B cell (primary cell): ENCODE measurements at regions not wholly inside any gene's neighbourhood (a gene's known extent, or its start where the extent isn't known, plus 50 kb on each side); places are given as distances from the start of the nearest gene placed in this dataset.

Source experiments
- ATAC-seq: fragments of 200-7000 bp; cut with Tn5 transposase; one replicate; pipeline ENCODE4 v1.10.0; 2021; ENCODE audit warnings: low read depth, mild to moderate bottlenecking, moderate number of reproducible peaks, moderate library complexity
- CTCF ChIA-PET: fragments of 350-600 bp; sonication (Branson Sonifier 250); formaldehyde crosslinking; loops from one replicate; lab custom pipeline; 2021; ENCODE audit warnings: antibody characterized with exemption, inconsistent platforms; lab: Charles Lee
- POLR2A ChIA-PET: fragments of 350-600 bp; sonication (Branson Sonifier 250); formaldehyde crosslinking; loops from one replicate; lab custom pipeline; 2021; ENCODE audit warnings: antibody characterized with exemption; lab: Charles Lee
- DNase-seq: peaks from one replicate; pipeline ENCODE4 v3.0.0; 2013
- H2AFZ ChIP-seq: 2 replicates; pipeline ENCODE4 v1.6.1; 2012; ENCODE audit warnings: mild to moderate bottlenecking, low read depth, low read length; ENCODE audit not compliant: insufficient read depth, poor library complexity, severe bottlenecking
- H3K27ac ChIP-seq, 2 donors: 1 replicate in 1 of 2; 2 replicates in 1 of 2; pipeline ENCODE4 v1.5.1; 2012 to 2013; ENCODE audit warnings: low read length in 2 of 2, mild to moderate bottlenecking in 2 of 2, moderate library complexity in 1 of 2
- H3K27me3 ChIP-seq, 4 experiments: fragments of 200-600 bp in 1 of 4; sonication (generic) in 1 of 4; replicated peaks in 1 of 4; 1 replicate in 2 of 4; 2 replicates in 2 of 4; pipeline versions ENCODE4 v1.6.1 to v1.7.0; 2013 to 2016; ENCODE audit warnings: low read length in 3 of 4, mild to moderate bottlenecking in 2 of 4, mixed read lengths in 1 of 4, moderate library complexity in 1 of 4; ENCODE audit not compliant: insufficient read depth in 4 of 4, control insufficient read depth in 3 of 4; ENCODE audit errors: control extremely low read depth in 1 of 4
- H3K36me3 ChIP-seq, 2 experiments: replicated peaks in 1 of 2; 1 replicate in 1 of 2; 2 replicates in 1 of 2; pipeline versions ENCODE4 v1.6.1 to v1.7.1; 2013; ENCODE audit warnings: low read length in 1 of 2; ENCODE audit not compliant: insufficient read depth in 2 of 2, control insufficient read depth in 1 of 2; ENCODE audit errors: control extremely low read depth in 1 of 2, extremely low read depth in 1 of 2
- H3K4me1 ChIP-seq, 2 donors: fragments of 200-600 bp in 1 of 2; sonication (generic) in 1 of 2; 1 replicate in 1 of 2; 2 replicates in 1 of 2; pipeline versions ENCODE4 v1.5.1 to v1.6.1; 2013 to 2017; ENCODE audit warnings: low read length in 2 of 2; ENCODE audit not compliant: control insufficient read depth in 2 of 2, insufficient read depth in 2 of 2
- H3K4me2 ChIP-seq: replicated peaks from 2 replicates; pipeline ENCODE3; 2012; ENCODE audit warnings: mild to moderate bottlenecking, low read depth, low read length; ENCODE audit not compliant: poor library complexity, severe bottlenecking
- H3K4me3 ChIP-seq, 5 experiments: fragments of 200-600 bp in 1 of 5; sonication (generic) in 1 of 5; 1 replicate in 3 of 5; 2 replicates in 2 of 5; pipeline versions ENCODE4 v1.5.1 to v1.7.0; 2011 to 2016; ENCODE audit warnings: low read length in 4 of 5, mild to moderate bottlenecking in 4 of 5, low read depth in 2 of 5, control low read depth in 1 of 5, moderate library complexity in 1 of 5; ENCODE audit not compliant: insufficient read depth in 1 of 5; ENCODE audit errors: control extremely low read depth in 1 of 5, extremely low read depth in 1 of 5
- H3K79me2 ChIP-seq: fragments of 200-600 bp; sonication (generic); one replicate; pipeline ENCODE4 v1.6.0; 2016; ENCODE audit warnings: low read length; ENCODE audit not compliant: control insufficient read depth, insufficient read depth
- H3K9ac ChIP-seq: fragments of 200-600 bp; sonication (generic); 2 replicates; pipeline ENCODE4 v1.6.1; 2017; ENCODE audit warnings: mild to moderate bottlenecking, low read length, moderate library complexity
- H3K9me3 ChIP-seq, 3 donors: one replicate each; pipeline versions ENCODE4 v1.6.1 to v1.7.1; 2013; ENCODE audit warnings: low read length in 2 of 3; ENCODE audit not compliant: control insufficient read depth in 2 of 3, insufficient read depth in 1 of 3; ENCODE audit errors: control extremely low read depth in 1 of 3
- H4K20me1 ChIP-seq: 2 replicates; pipeline ENCODE4 v1.6.0; 2012; ENCODE audit warnings: mild to moderate bottlenecking, low read length; ENCODE audit not compliant: insufficient read depth, control insufficient read depth, poor library complexity, severe bottlenecking
- H3K27ac Mint-ChIP-seq: one replicate; pipeline ENCODE4 v1.8.0; 2021; ENCODE audit warnings: mixed read lengths
- H3K27me3 Mint-ChIP-seq: one replicate; pipeline ENCODE4 v1.8.0; 2021; ENCODE audit warnings: mixed read lengths
- H3K4me1 Mint-ChIP-seq: one replicate; pipeline ENCODE4 v1.8.0; 2021; ENCODE audit warnings: mixed read lengths
- H3K4me3 Mint-ChIP-seq: one replicate; pipeline ENCODE4 v1.8.0; 2021; ENCODE audit warnings: mixed read lengths
- H3K9me3 Mint-ChIP-seq: one replicate; pipeline ENCODE4 v1.8.0; 2022; ENCODE audit warnings: mixed read lengths; ENCODE audit not compliant: insufficient read depth
- CTCF ChIP-seq: fragments of 200-600 bp; IDR thresholded peaks from one replicate; pipeline ENCODE4 v1.8.0; 2022; ENCODE audit warnings: antibody characterized with exemption, mild to moderate bottlenecking
- EZH2 ChIP-seq: IDR thresholded peaks from 2 replicates; pipeline ENCODE4 v1.6.1; 2012; ENCODE audit warnings: borderline replicate concordance, low read depth, mild to moderate bottlenecking, moderate library complexity, low read length; ENCODE audit not compliant: insufficient read depth, poor library complexity, severe bottlenecking
- WGBS: methylation state at CpG from one replicate; pipeline ENCODE4 v1.1.5; 2013; ENCODE audit warnings: missing lambda C conversion rate; ENCODE audit not compliant: insufficient coverage; 5-methylcytosine and 5-hydroxymethylcytosine counted together
- intact Hi-C: fragments of 100-400 bp; cut with micrococcal nuclease; formaldehyde crosslinking; loops from one replicate; pipeline ENCODE4 v1.10.0; 2022

GRCh38 chr20:9968015-9968414, 66.8 kb upstream of the ANKEF1 start:
- no peaks in the 10 kb centered on the region for H3K4me1 Mint-ChIP-seq
- no peaks in the 10 kb centered on the region for H4K20me1 ChIP-seq
- 80% methylated on average over 1 of the region's 1 CpG for WGBS

GRCh38 chr20:9966966-9967365, 67.8 kb upstream of the ANKEF1 start:
- intact Hi-C loops = no loop called here
- H3K4me3 Mint-ChIP-seq = no peak overlapping the region
- no peaks in the 10 kb centered on the region for H3K9me3 ChIP-seq
- H3K27me3 Mint-ChIP-seq = peaks cover 23% of the 10 kb centered on the region
- ChIA-PET CTCF (no interaction called here), POLR2A (no interaction called here)
- no peak overlapping the region for H2AFZ ChIP-seq
- no peak overlapping the region for H3K9ac ChIP-seq
- H3K4me1 ChIP-seq = no peaks in the 10 kb centered on the region
- H4K20me1 ChIP-seq = no peaks in the 10 kb centered on the region
- no peaks in the 10 kb centered on the region for H3K79me2 ChIP-seq
- TF ChIP-seq CTCF = no peak
- TF ChIP-seq EZH2 = no peak
- no peak overlapping the region for H3K27ac ChIP-seq
- H3K9me3 Mint-ChIP-seq = no peaks in the 10 kb centered on the region
- H3K4me3 ChIP-seq = no peak overlapping the region
- H3K36me3 ChIP-seq = no peaks in the 10 kb centered on the region
- H3K27ac Mint-ChIP-seq = no peak overlapping the region
- H3K27me3 ChIP-seq = peaks cover 0 to 3% (median 1%) of the 10 kb centered on the region in 4 experiments
- H3K4me1 Mint-ChIP-seq = no peaks in the 10 kb centered on the region
- DNase-seq (no peak), ATAC-seq (no peak)
- no peak overlapping the region for H3K4me2 ChIP-seq
- WGBS = 68% methylated on average over 2 of the region's 7 CpGs

More at GRCh38 chr20:9968015-9968414, 66.8 kb upstream of the ANKEF1 start:
- Histone ChIP-seq H3K9ac (no peak overlapping the region), H3K27me3 (peaks cover 0 to 3% (median 1%) of the 10 kb centered on the region in 4 experiments), H3K4me3 (no peak overlapping the region), H2AFZ (no peak overlapping the region), H3K36me3 (no peaks in the 10 kb centered on the region), H3K4me1 (no peaks in the 10 kb centered on the region), H3K79me2 (no peaks in the 10 kb centered on the region), H3K27ac (no peak overlapping the region), H3K4me2 (no peak overlapping the region), H3K9me3 (no peaks in the 10 kb centered on the region)
- ATAC-seq (no peak), DNase-seq (no peak)
- ChIA-PET CTCF (interaction anchor here (1.2 kb wide), 1 partner anchor 123 kb away, joined by 3 read pairs; no protein-coding TSS in a partner anchor), POLR2A (no interaction called here)
- Mint-ChIP-seq H3K27me3 (peaks cover 27% of the 10 kb centered on the region), H3K9me3 (no peaks in the 10 kb centered on the region), H3K4me3 (no peak overlapping the region), H3K27ac (no peak overlapping the region)
- intact Hi-C loops = no loop called here
- TF ChIP-seq CTCF = no peak
- TF ChIP-seq EZH2 = no peak
